NCI-H226 (cell line): ENCODE measurements at regions not wholly inside any gene's neighbourhood (a gene's known extent, or its start where the extent isn't known, plus 50 kb on each side); places are given as distances from the start of the nearest gene placed in this dataset.
"Not testable (repeated sequence)": the region's sequence is repeated elsewhere in the genome, so short reads cannot be mapped to it uniquely, and the experiment has no call there.

Source experiments
- DNase-seq: peaks from one replicate; pipeline ENCODE4 v3.0.0-alpha.2; 2015

DNA sequence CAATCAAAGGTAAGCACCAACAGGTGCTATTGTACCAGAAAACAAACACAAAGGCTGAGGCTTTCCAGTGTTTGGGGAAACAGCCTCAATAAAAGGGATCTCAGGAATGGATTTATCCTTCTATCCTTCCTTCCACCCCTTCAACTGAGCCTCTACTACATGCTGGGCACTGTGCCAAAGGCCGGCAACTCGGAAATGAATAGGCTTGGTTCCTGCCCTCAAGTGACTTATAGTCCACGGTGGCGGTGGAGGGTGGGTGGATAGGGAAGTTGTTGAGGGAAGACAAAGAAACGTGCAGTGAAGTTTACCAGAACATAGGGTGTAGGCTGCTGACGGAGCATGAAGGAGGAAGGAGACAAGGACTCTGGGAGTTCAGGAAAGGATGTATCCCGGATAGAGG is 73.4 kb upstream of the TAB2 start:
- no peak for DNase-seq

DNA sequence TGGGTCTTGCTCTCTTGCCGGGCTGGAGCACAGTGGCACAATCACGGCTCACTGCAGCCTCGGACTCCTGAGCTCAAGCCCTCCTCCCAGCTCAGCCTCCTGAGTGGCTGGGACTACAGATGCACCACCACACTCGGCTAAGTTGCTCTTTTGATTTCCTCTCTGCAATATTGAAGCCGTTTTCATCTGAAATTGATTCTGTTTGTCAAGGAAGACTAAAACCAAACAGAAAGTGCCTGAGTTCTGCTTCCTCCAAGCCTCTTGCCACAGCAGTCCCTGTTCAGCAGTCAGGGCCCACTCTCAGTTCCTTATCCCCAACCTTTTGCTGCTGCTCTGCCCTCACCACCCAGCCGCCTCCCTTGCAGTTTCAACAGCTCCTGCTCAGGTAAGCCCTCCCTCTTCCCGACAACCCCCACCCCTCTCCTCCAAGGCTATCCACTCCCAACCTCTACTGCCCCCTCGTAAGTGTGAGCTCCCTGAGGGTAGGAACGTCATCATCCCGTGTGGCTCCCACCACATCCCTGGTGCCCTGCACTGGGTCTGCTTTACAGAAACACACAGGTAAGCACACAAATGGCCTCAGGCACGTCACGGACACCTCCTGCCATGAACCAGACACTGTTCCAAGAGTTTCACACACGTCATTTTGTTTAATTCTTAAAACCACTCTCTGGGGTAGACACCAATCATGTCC is 70.7 kb upstream of the TAB2 start:
- no peak for DNase-seq

DNA sequence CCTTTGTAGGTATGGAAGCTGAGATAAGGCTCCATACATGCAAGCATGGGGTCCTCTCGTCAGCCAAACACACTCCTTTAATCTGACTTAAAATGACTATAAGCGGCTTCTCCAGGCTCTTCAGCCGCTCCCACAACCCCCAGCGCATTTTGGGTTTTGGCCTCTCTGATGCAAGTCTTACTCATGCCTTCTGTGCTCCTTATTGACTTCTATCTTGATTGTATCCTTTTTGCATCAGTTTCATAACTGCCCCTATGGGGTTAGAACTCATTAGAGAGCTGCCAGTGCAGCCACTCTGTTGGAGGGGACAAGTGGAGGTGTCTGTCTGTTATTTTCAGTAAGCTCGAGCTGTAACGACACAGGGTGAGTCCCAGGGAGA is 70.1 kb upstream of the TAB2 start:
- no peak for DNase-seq

DNA sequence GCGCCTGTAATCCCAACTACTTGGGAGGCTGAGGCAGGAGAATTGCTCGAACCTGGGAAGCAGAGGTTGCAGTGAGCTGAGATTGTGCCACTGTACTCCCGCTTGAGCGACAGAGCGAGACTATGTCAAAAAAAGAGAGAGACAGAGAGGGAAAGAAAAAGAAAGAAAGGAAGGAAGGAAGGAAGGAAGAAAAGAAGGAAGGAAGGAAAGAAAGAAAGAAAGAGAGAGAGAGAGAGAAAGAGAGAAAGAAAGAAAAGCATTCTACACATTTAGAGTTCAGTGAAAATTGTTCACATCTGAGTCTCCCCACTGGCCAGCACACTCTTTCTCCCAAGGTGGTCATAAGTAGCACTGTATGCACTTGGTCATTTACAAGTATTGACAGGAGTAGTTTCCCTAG is 69.2 kb upstream of the TAB2 start:
- not testable (repeated sequence) for DNase-seq

DNA sequence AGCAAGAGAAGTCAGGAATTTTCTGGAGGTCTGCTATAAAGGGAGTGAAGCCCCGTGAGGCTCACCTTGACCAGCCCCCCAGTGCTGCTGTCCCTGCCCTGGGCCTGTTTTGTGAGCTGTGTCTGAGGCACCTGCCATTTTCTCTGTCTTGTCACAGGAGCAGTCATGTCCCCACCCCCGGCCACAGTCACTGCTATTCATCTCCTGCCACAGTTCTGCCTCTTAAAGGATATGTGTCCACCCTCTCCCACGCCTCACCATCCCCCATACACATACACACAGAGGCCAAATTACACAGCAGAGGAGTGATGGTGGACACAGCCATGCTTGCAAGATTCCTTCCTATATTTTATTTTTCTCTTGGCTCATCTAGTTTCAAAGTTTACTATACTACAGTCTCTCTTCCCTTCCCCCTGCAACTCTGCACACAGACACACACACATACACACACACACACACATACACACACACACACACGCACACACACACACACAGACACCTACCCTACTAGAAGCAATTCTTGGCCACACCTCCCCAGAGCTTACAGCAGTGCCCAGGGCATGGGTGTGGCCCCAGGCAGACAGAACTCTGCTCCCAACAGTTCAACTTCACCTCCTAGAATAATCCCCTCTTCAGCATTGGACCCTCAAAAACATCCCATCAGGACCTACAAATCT is 68.7 kb upstream of the TAB2 start:
- no peak for DNase-seq

DNA sequence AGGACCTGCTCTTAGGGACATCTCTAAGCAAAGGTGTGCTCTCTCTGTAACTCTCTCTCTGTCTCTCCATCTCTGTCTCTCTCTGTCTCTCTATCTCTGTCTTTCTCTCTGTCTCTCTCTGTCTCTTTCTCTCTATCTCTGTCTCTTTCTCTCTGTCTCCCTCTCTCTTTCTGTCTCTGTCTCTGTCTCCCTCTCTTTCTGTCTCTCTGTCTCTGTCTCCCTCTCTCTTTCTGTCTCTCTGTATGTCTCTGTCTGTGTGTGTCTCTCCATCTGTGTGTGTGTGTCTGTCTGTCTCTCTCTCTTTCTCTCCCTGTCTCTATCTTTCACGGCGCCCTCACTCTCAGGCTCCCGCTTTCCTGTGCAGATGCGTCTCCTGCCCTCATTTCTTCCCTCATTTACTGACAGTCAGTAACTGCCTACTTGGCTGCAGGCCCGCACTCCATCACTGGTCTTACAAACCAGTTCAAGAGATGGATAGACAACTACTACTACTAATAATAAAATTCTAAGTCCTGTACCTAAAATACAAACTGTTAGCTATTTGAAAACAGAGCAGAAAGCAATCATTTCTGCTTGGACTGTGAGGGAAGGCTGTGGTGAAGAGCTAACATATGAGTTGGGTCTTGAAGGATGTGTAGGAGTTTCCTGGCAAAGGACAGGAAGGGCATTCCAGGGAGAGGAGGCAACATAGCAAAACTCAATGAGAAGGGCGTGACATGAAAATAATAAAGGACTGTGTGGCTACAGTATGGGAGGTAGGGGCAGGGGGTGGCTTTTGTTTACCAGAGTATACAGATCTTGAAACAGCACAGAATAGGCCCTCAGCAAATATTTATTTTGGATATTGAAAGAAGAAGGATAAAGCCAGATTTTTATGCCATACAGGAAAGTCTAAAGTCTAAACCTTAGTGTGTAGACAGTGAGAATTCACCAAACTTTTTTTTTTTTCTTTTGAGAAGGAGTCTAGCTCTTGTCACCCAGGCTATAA is 67.8 kb upstream of the TAB2 start:
- no peak for DNase-seq

DNA sequence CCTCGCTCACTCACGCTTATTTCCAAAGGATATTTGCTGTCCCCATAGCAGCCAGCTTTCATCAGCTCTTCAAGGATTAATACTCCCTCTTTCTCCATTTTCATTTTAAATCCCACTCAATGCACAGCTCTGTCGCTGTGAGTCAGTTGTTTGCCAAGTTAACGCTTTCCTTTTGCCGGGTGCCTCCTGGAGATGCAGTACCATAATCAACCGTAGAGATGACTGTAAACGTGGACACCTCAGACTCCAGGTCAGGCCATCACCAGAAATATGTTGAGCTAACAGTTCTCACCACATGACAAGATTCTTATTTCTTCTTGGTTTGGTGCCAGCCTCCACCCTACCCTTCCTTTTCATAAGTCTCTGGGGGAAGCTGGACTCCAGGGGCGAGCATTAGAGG is 66.6 kb upstream of the TAB2 start:
- DNase-seq: no peak

DNA sequence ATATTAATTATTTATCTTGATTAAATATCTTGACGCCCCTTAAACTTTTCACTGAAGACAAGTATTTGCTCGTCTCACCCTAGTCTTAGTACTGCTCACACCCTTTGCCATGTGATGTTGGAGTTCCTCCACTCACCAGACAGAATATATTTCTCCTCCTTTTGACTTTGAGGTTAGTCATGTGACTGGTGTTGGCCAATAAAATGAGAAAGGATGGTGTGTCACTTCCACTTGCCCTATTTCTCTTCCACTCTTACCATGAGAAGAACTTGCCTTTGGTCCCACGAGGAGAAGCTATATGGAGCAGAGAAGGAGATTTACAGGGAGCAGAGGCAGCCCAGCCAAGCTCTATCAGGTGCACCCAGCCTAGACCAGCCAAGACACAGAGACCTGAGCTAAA is 64.9 kb upstream of the TAB2 start:
- no peak for DNase-seq

DNA sequence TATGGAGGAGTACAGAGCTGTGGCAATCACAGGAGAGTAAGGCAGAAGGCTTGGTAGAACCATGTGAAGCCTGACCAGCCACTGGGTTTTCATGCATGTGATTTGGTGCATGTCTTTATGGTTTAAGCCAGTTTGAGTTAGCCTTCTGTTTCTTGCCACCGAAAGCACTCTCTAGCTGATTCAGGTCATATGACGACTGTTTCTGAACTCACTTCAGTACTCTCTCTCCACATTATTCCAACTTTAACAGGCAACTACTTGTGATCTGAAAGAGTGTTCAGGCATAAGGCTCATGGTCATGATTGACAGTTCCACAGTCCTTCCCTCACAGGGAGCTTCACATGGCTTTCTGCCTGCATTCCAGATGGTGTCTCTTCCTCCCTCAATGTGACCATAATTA is 63.3 kb upstream of the TAB2 start:
- no peak for DNase-seq

DNA sequence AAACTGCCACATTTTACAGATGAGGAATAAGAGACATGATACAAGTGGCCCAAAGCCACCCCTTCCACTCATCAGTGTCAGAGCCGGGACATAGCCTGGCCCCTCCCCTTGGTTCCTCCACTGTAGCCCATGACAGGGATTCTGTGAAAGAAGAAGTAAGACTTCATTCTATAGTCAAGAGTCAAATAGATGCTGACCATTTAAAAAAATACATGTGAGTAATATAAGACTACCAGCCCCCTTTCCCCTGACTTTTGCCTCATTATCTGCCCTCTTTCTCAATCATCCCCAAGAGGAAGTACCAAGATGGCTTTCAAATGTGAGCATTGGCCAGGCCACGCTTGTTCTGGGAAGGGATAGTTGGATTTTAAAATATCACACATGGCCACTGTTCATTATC is 57.8 kb upstream of the TAB2 start:
- DNase-seq: no peak

DNA sequence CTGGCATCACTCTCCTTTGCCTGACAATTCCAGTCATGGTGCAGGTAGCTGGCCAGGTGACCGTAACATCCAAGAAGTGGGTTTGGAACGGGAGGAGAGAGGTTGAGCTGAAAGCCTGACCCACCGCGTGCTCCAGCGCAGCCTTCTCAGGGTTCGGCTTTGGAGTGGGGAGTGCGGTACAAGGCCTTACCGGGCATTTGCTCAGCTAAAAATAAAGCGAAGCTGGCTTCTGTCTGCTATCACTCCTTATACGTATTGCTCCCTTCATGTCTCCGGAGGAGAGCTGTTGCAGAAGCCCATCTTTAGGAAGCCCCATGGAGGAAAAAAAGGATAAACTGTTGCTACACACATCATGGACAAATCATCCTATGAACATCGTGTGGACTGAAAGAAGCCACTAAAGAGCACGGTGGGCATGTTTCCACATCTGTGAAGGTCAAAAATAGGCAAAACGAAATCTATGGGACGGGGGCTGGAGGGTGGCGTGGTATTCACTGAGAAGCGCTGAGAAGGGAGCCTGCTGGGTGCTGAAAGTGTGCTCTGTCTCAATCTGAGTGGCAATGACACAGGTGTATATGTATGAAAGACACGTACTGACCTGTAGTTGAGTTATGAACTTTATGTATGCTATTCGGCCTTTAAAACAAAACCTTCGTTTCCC is 57.2 kb upstream of the TAB2 start:
- no peak for DNase-seq

DNA sequence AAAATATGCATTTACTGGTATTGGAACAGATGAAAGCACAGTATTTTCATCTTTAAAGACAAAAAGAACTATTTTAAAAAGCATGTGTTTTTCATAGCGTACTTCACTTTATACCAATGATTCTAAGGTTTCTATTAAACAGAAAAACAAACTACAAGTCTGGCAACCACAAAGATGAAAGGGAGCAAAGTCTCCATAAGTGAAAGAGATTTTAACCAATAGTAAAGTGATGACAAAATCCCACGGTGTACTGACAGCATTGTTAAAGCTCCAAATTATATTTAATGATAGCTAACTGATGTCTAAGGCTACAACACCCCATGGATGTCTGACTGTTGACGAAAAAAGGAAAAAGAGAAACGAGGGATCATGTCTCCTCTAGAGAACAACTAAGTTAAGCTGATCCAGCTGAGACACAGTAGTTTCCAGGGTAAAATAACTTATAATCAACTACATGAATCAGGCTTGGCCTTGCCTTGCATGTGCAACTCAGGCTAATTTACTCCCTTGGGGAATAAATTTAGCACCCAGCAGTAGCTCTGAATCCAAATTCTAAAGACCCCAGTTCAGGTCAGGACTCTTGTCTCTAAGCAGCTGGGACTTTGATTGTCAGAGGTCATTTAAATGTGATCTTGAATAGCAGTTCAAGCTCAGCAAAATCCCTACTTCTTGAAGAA is 56.0 kb upstream of the TAB2 start:
- DNase-seq: no peak

DNA sequence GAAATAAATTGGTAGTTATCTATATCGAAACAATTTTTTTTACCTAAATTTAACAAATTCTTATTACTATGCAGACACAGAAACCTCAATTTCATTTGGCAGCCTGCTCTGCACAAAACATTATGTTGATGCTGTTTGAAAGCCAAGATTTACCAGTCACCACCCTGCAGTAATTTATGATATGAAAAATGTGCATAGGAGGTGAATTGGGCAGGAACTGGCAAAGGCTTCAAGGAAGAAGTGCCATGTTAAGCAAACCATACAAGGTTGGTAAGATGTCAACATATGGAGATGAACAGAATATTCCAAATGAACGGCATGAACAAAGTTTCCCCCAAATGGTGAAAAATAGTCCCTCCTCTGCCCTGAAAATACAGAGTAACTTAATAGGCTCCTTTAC is 54.2 kb upstream of the TAB2 start:
- DNase-seq: no peak

DNA sequence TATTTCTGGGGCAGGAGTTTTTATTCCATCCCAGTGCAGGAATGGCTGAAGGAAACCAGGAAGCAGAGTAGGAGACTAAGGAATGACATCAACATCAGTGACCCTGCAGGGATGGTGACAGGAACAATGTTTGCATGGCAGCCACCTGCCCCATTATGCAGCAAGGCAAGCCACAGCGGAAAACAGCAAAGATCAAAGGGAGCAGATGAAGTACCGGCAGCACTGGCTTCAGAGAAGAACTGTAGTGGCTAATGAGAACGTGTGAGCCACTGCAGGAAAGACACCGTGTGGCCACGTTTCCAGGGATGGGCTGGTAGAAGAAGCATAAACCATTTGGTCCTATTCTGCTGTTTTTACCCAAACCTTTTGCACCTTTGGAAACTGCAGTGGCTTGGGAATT is 52.9 kb upstream of the TAB2 start:
- no peak for DNase-seq

DNA sequence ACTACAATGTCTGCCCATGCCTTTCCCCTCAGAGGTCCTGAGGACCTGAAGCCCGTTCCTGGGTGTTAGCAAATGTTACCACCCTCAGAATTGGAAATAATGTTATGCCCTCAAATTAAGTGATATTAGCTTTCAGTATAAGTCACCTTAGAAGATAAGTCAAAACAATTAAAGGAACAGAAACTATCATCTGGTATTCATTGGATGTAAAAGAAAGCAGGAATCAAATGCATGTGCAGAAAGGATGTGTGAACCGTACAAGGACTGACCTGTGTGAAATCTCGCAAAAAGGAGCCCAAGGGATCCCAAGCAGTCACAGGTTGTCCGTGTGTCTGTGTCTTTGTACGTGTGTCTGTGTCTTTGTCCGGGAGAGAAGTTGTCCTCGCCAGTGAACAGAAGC is 51.6 kb upstream of the TAB2 start:
- DNase-seq: no peak

DNA sequence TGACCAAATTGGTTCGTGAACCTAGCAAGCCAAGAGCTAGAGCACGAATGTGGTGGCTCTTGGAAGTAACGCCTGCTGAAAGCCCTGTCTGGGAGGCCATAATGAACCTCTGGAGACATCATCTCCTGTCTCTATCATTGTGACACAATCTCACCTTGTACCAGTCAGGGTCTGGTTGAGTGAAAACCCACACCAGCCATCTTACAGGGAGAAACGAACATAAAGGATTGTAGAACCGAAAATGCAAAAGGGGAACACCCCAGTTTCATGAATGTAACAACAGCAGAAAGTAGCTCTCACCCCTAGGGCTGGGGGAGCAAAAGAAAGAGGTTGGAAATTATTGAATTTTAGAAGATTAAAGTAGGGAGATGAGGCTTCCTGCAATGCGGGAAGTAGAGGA is 50.9 kb upstream of the TAB2 start:
- DNase-seq: no peak

DNA sequence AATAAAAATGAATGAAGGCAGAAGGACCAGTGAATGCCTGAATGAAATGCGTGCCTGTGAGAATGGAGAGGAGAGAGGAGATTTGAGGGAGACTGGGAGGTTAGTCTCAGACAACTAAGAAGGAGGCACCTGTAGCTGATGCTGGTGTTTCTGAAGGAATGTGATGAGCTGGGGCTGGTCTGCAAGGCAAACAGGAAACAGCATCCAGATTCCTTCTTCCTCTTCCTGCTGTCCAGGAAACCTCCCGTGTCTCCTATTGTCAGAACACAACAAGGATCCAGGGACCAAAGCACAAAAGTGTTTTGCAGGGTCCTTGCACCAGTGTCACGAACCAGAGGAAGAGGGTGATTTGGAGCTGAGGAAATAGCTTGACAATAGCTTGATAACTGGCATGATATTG is 50.4 kb upstream of the TAB2 start:
- DNase-seq: no peak

DNA sequence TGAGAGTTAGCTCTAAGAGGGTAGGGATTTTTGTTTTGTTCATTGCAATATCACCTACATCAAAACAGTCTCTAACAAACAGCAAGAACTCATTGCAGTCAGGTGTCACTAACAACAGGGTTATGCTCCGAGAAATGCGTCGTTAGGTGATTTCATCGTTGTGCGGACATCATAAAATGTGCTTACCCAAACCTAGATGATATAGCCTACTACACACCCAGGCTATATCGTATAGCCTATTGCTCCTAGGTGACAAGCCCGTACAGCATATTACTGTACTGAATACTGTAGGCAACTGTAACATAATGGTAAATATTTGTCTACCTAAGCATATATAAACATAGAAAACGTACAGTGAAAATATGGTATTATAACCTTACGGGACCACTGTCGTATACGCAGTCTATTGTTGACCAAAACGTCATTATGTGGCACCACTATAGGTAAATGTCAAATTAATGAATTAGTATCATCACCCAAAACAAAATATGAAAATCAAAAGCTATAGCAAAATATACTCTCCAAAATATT is 49.9 kb upstream of the TAB2 start:
- no peak for DNase-seq
